ENCODE measurements at regions not wholly inside any gene's neighbourhood (a gene's known extent, or its start where the extent isn't known, plus 50 kb on each side); places are given as distances from the start of the nearest gene placed in this dataset.
"Not testable (repeated sequence)": the region's sequence is repeated elsewhere in the genome, so short reads cannot be mapped to it uniquely, and the experiment has no call there.

GRCh38 chr1:67513392-67514294 is 83.4 kb upstream of the SERBP1 start:
- not testable (repeated sequence) for H3K4me2 ChIP-seq (ENCODE audit: low read length); H3K9me3 ChIP-seq (ENCODE audit: low read length); H3F3A ChIP-seq (ENCODE audit: insufficient read depth, low read length, poor library complexity, severe bottlenecking); H3K9ac ChIP-seq (ENCODE audit: low read length); H3K36me3 ChIP-seq (ENCODE audit: insufficient read depth, low read length); H3K27me3 ChIP-seq (ENCODE audit: insufficient read depth, low read depth, low read length); H2AFZ ChIP-seq (ENCODE audit: low read depth, low read length); H3K9me2 ChIP-seq (ENCODE audit: insufficient read depth, low read length); H3K79me2 ChIP-seq (replicated peaks; ENCODE audit: insufficient read depth, low read length); H3K4me3 ChIP-seq (ENCODE audit: low read length); H3K27ac ChIP-seq (ENCODE audit: low read length); H4K20me1 ChIP-seq (ENCODE audit: insufficient read depth)

DNA sequence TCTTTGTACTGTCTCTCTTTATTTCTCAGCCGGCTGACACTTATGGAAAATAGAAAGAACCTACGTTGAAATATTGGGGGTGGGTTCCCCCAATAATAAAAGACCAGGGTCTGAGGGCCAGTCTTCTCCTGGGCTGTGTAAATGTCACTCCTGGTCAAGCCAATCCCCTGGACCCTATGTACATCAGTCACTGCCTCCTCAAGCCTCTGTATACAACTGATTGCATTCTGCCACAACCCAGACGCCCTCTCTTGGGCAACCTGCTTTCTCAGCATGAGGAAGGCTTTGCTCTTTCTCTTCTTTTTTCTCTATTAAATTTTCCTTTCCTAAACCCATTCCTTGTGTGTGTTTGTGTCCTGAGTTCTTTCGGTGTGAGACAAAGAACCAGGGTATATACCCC is 84.1 kb upstream of the SERBP1 start:
- no peak overlapping the region for H3K4me2 ChIP-seq (ENCODE audit: low read length)
- no peaks in the 10 kb centered on the region for H3K79me2 ChIP-seq (replicated peaks; ENCODE audit: insufficient read depth, low read length)

GRCh38 chr1:67514786-67515185 is 84.6 kb upstream of the SERBP1 start:
- Histone ChIP-seq H3F3A (ENCODE audit: insufficient read depth, low read length, poor library complexity, severe bottlenecking) (no peaks in the 10 kb centered on the region), H3K4me3 (ENCODE audit: low read length) (no peak overlapping the region), H2AFZ (ENCODE audit: low read depth, low read length) (no peak overlapping the region), H3K9me2 (ENCODE audit: insufficient read depth, low read length) (no peaks in the 10 kb centered on the region), H3K27ac (ENCODE audit: low read length) (no peak overlapping the region), H3K9me3 (ENCODE audit: low read length) (no peaks in the 10 kb centered on the region), H3K27me3 (ENCODE audit: insufficient read depth, low read depth, low read length) (no peaks in the 10 kb centered on the region), H3K9ac (ENCODE audit: low read length) (no peak overlapping the region), H3K36me3 (ENCODE audit: insufficient read depth, low read length) (no peaks in the 10 kb centered on the region), H4K20me1 (ENCODE audit: insufficient read depth) (no peaks in the 10 kb centered on the region), H3K79me2 (replicated peaks; ENCODE audit: insufficient read depth, low read length) (no peaks in the 10 kb centered on the region), H3K4me2 (ENCODE audit: low read length) (no peak overlapping the region)
- TF ChIP-seq CTCF (IDR thresholded peaks at IDR 0.05; ENCODE audit: poor library complexity, severe bottlenecking) (no peak), EP300 (conservative IDR thresholded peaks at IDR 0.05; ENCODE audit: poor library complexity, severe bottlenecking) (no peak), MXI1 (conservative IDR thresholded peaks at IDR 0.05; ENCODE audit: poor library complexity, severe bottlenecking) (no peak), REST (IDR thresholded peaks at IDR 0.05; ENCODE audit: borderline replicate concordance) (no peak), RAD21 (conservative IDR thresholded peaks at IDR 0.05) (no peak), SMC3 (conservative IDR thresholded peaks at IDR 0.05; ENCODE audit: poor library complexity) (no peak), TAF1 (IDR thresholded peaks at IDR 0.05; ENCODE audit: low read depth) (no peak), POLR2AphosphoS5 (IDR thresholded peaks at IDR 0.05) (no peak), EZH2 (IDR thresholded peaks at IDR 0.05; ENCODE audit: borderline replicate concordance, insufficient read depth, low read length, poor library complexity, severe bottlenecking) (no peak)

More for the DNA sequence above, 84.1 kb upstream of the SERBP1 start:
- Histone ChIP-seq H3K27me3 (ENCODE audit: insufficient read depth, low read depth, low read length) (no peaks in the 10 kb centered on the region), H3K4me3 (ENCODE audit: low read length) (no peak overlapping the region), H2AFZ (ENCODE audit: low read depth, low read length) (no peak overlapping the region), H4K20me1 (ENCODE audit: insufficient read depth) (no peaks in the 10 kb centered on the region), H3F3A (ENCODE audit: insufficient read depth, low read length, poor library complexity, severe bottlenecking) (no peaks in the 10 kb centered on the region), H3K9me3 (ENCODE audit: low read length) (no peaks in the 10 kb centered on the region), H3K9me2 (ENCODE audit: insufficient read depth, low read length) (no peaks in the 10 kb centered on the region), H3K27ac (ENCODE audit: low read length) (no peak overlapping the region), H3K36me3 (ENCODE audit: insufficient read depth, low read length) (no peaks in the 10 kb centered on the region), H3K9ac (ENCODE audit: low read length) (no peak overlapping the region)
- TF ChIP-seq MXI1 (conservative IDR thresholded peaks at IDR 0.05; ENCODE audit: poor library complexity, severe bottlenecking): no peak
- no peak for TF ChIP-seq EP300 (conservative IDR thresholded peaks at IDR 0.05; ENCODE audit: poor library complexity, severe bottlenecking)
- no peak for TF ChIP-seq SMC3 (conservative IDR thresholded peaks at IDR 0.05; ENCODE audit: poor library complexity)

All from neural cell (in vitro differentiated cells).